K562 (cell line): ENCODE measurements at regions not wholly inside any gene's neighbourhood (a gene's known extent, or its start where the extent isn't known, plus 50 kb on each side); places are given as distances from the start of the nearest gene placed in this dataset.

Source experiments
- ATAC-seq: fragments of 200-7000 bp; cut with Tn5 transposase; 3 replicates; pipeline ENCODE4 v1.9.1; 2020; ENCODE audit warnings: moderate library complexity
- BruUV-seq: library from RNA; stranded (reverse); fragments of 400-500 nt; replicated peaks from 2 replicates; lab custom pipeline; 2021; lab: Mats Ljungman, UMichigan
- CTCF ChIA-PET: fragments of 300-600 bp; formaldehyde crosslinking; extraction: SDS; loops from one replicate; lab custom pipeline; 2021; ENCODE audit warnings: low intra/inter-chr PET ratio; lab: Yijun Ruan, JAX
- POLR2A ChIA-PET: fragments of 300-600, 350-650 bp; sonication (Branson Sonifier 250); formaldehyde crosslinking; extraction: SDS; loops from one replicate; lab custom pipeline; 2021; ENCODE audit warnings: antibody characterized with exemption, inconsistent platforms; lab: Yijun Ruan, JAX
- DNase-seq, 4 experiments: peaks; one replicate each; pipeline versions ENCODE4 v3.0.0 to v3.0.0-alpha.2; 2011 to 2018; ENCODE audit warnings: low spot score in 3 of 4, mixed read lengths in 3 of 4; ENCODE audit errors: extremely low read depth in 1 of 4
- FAIRE-seq: peaks from 2 replicates; lab custom pipeline; 2011; peaks lifted over from hg19 to GRCh38; lab: Jason Lieb, UNC
- H2AFZ ChIP-seq: 2 replicates; pipeline ENCODE4 v1.6.0; 2011; ENCODE audit warnings: low read depth, low read length, control low read depth, inconsistent platforms
- H3K27ac ChIP-seq: fragments of 200-600 bp; 3 replicates; pipeline ENCODE4 v1.8.0; 2011; ENCODE audit warnings: low read depth, mild to moderate bottlenecking, control low read depth, inconsistent platforms, low read length, moderate library complexity, mixed read lengths; ENCODE audit errors: extremely low read depth
- H3K27me3 ChIP-seq, 2 experiments: fragments of 300-600 bp in 1 of 2; 2 replicates in 1 of 2; 3 replicates in 1 of 2; pipeline versions ENCODE4 v1.6.0 to v1.8.0; 2011; ENCODE audit warnings: inconsistent platforms in 2 of 2, low read length in 2 of 2, mild to moderate bottlenecking in 1 of 2, mixed read lengths in 1 of 2, moderate library complexity in 1 of 2; ENCODE audit not compliant: control insufficient read depth in 2 of 2, insufficient read depth in 2 of 2
- H3K36me3 ChIP-seq: fragments of 300-600 bp; 3 replicates; pipeline ENCODE4 v1.8.0; 2011; ENCODE audit warnings: mild to moderate bottlenecking, low read length, inconsistent platforms; ENCODE audit not compliant: control insufficient read depth, insufficient read depth
- H3K4me1 ChIP-seq, 2 experiments: fragments of 200-600 bp in 1 of 2; replicated peaks in 1 of 2; 2 replicates in 1 of 2; 3 replicates in 1 of 2; pipeline versions ENCODE4 v1.5.1 to v1.8.0; 2011; ENCODE audit warnings: inconsistent platforms in 2 of 2, low read length in 2 of 2, mild to moderate bottlenecking in 1 of 2, mixed read lengths in 1 of 2, moderate library complexity in 1 of 2; ENCODE audit not compliant: control insufficient read depth in 2 of 2, insufficient read depth in 2 of 2
- H3K4me2 ChIP-seq: 2 replicates; pipeline ENCODE4 v1.6.1; 2011; ENCODE audit warnings: low read length, control low read depth, inconsistent platforms, mixed read lengths; ENCODE audit not compliant: insufficient read depth
- H3K4me3 ChIP-seq: fragments of 200-600 bp; sonication (generic), shearing (Covaris generic); 2 replicates; pipeline ENCODE4 v1.5.1; 2016; ENCODE audit warnings: control low read depth, inconsistent platforms
- H3K79me2 ChIP-seq: fragments of 200-600 bp; 3 replicates; pipeline ENCODE4 v1.8.0; 2011; ENCODE audit warnings: low read length, inconsistent platforms; ENCODE audit not compliant: control insufficient read depth, insufficient read depth
- H3K9ac ChIP-seq, 2 experiments: 2 replicates each; pipeline versions ENCODE4 v1.6.0 to v1.6.1; 2011; ENCODE audit warnings: low read depth in 2 of 2, low read length in 2 of 2, control low read depth in 1 of 2, inconsistent platforms in 1 of 2, mild to moderate bottlenecking in 1 of 2, mixed read lengths in 1 of 2; ENCODE audit not compliant: insufficient read depth in 1 of 2
- H3K9me1 ChIP-seq: one replicate; pipeline ENCODE4 v1.6.0; 2011; ENCODE audit warnings: inconsistent platforms, mild to moderate bottlenecking, low read length, moderate library complexity; ENCODE audit not compliant: control insufficient read depth, insufficient read depth
- H3K9me3 ChIP-seq: replicated peaks from 2 replicates; pipeline ENCODE4 v1.5.1; 2011; ENCODE audit warnings: low read depth, low read length, inconsistent platforms; ENCODE audit not compliant: control insufficient read depth, insufficient read depth
- H4K20me1 ChIP-seq: replicated peaks from 2 replicates; pipeline ENCODE4 v1.6.1; 2011; ENCODE audit warnings: low read length, inconsistent platforms, mixed read lengths; ENCODE audit not compliant: control insufficient read depth, insufficient read depth
- CSDE1 ChIP-seq, 2 experiments: fragments of 450-650 bp; IDR thresholded peaks; 2 replicates each; pipeline ENCODE4 v1.6.1; 2016; ENCODE audit warnings: mild to moderate bottlenecking in 1 of 2
- ELF1 ChIP-seq: fragments of 200-800 bp; sonication (Bioruptor generic); IDR thresholded peaks from 2 replicates; pipeline ENCODE4 v1.6.1; 2016; ENCODE audit warnings: missing genetic modification characterization, missing compliant biosample characterization
- IFI16 ChIP-seq: fragments of 250-450 bp; sonication (Bioruptor Pico); IDR thresholded peaks from 2 replicates; pipeline ENCODE4 v2.1.2; 2022; ENCODE audit warnings: mild to moderate bottlenecking, inconsistent platforms
- MYNN ChIP-seq, 2 experiments: sonication (generic); formaldehyde crosslinking in 1 of 2; IDR thresholded peaks; 2 replicates each; pipeline versions ENCODE4 v1.5.0 to v1.6.1; 2016 to 2020; ENCODE audit warnings: antibody characterized with exemption in 1 of 2, missing genetic modification reagents in 1 of 2
- POLR2AphosphoS5 ChIP-seq: IDR thresholded peaks from 2 replicates; pipeline ENCODE4 v1.6.1; 2011; ENCODE audit warnings: mild to moderate bottlenecking, low read depth, low read length, moderate library complexity; ENCODE audit not compliant: control insufficient read depth, insufficient read depth
- RAD51 ChIP-seq: fragments of 450-650 bp; IDR thresholded peaks from 2 replicates; pipeline ENCODE4 v1.7.1; 2016; ENCODE audit warnings: low read depth, mild to moderate bottlenecking, borderline replicate concordance
- SMAD2 ChIP-seq: fragments of 150-350 bp; IDR thresholded peaks from 2 replicates; pipeline ENCODE4 v1.6.1; 2014; ENCODE audit warnings: low read depth, mild to moderate bottlenecking, low read length
- TCF3 ChIP-seq: sonication (generic); formaldehyde crosslinking; IDR thresholded peaks from 2 replicates; pipeline ENCODE4 v1.4.0; 2020; ENCODE audit warnings: mild to moderate bottlenecking, missing genetic modification reagents
- ZNF24 ChIP-seq: fragments of 450-650 bp; IDR thresholded peaks from 2 replicates; pipeline ENCODE4 v1.6.1; 2016
- ZNF274 ChIP-seq: IDR thresholded peaks from 2 replicates; pipeline ENCODE4 v1.6.1; 2011; ENCODE audit warnings: low read depth, mild to moderate bottlenecking, low read length, moderate library complexity, borderline replicate concordance
- ZNF431 ChIP-seq: sonication (generic); formaldehyde crosslinking; IDR thresholded peaks from 2 replicates; pipeline ENCODE4 v1.8.0; 2022; ENCODE audit warnings: mild to moderate bottlenecking, missing genetic modification reagents
- ZNF76 ChIP-seq: fragments of 250-450 bp; sonication (Bioruptor Pico); IDR thresholded peaks from 2 replicates; pipeline ENCODE4 v1.4.0; 2020; ENCODE audit warnings: mild to moderate bottlenecking, moderate library complexity, borderline replicate concordance
- ZNF79 ChIP-seq: fragments of 250-450 bp; sonication (Bioruptor Pico); IDR thresholded peaks from 2 replicates; pipeline ENCODE4 v1.4.0; 2020; ENCODE audit warnings: low read depth, mild to moderate bottlenecking, moderate library complexity
- ZSCAN29 ChIP-seq: fragments of 450-650 bp; IDR thresholded peaks from 2 replicates; pipeline ENCODE4 v1.6.1; 2017
- WGBS: fragments of 100-300 bp; shearing (Covaris generic); methylation state at CpG from one replicate; pipeline ENCODE4 v1.1.6; 2016; ENCODE audit warnings: low coverage, mixed read lengths; ENCODE audit not compliant: insufficient coverage; ENCODE audit errors: missing lambda C conversion rate; 5-methylcytosine and 5-hydroxymethylcytosine counted together
- in situ Hi-C: fragments of 300-500 bp; cut with MboI; formaldehyde crosslinking; loops from 4 replicates; pipeline ENCODE4 v1.15.0; 2018; ENCODE audit warnings: inconsistent platforms, mixed read lengths
- intact Hi-C: fragments of 100-400 bp; cut with micrococcal nuclease; formaldehyde crosslinking; loops from 2 replicates; pipeline ENCODE4 v1.14.2; 2022
- TF ChIP-seq, protein P1 (sequence below): fragments of 250-450 bp; sonication (Bioruptor Pico); IDR thresholded peaks from 2 replicates; pipeline ENCODE4 v1.4.0; 2020; ENCODE audit warnings: borderline replicate concordance

DNA sequence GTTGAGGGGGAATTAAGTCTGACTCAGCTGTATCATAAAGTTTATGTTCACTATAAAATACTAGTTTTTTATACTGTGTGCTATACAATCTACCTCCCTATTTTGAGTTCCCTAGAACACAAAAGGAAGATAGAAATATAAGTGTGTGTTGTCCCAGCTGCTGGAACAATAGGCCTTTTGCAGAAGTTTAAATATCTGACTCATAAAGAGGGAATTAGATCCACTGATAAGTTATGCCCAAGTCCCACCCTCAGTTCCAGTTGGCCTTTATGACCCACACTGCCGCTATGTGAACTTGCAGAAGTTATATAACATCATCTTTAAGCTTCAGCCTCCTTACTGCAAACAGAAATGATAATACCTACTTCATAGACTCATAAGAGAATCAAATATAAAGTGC is 88.5 kb upstream of the DAB2 start:
- no peak for DNase-seq
- no peak overlapping the region for H3K4me3 ChIP-seq
- H3K9me3 ChIP-seq = no peaks in the 10 kb centered on the region
- no peaks in the 10 kb centered on the region for H3K9me1 ChIP-seq
- H3K79me2 ChIP-seq = no peaks in the 10 kb centered on the region
- H3K36me3 ChIP-seq = no peaks in the 10 kb centered on the region
- CTCF ChIA-PET = no interaction called here
- no peak overlapping the region for H3K9ac ChIP-seq
- BruUV-seq = no TSS peak
- H3K27me3 ChIP-seq = 0 out of 5 replicates have a peak, but pooled peaks cover 0 to 2% of the 10 kb centered on the region in 2 experiments
- no peaks in the 10 kb centered on the region for H4K20me1 ChIP-seq
- in situ Hi-C loops = no loop called here
- no peak overlapping the region for H2AFZ ChIP-seq
- 0% methylated on average over 1 of the region's 1 CpG for WGBS
- ATAC-seq = no peak
- intact Hi-C loops = no loop called here
- no peak for FAIRE-seq
- H3K4me2 ChIP-seq = no peak overlapping the region
- POLR2A ChIA-PET = interaction anchor here (0.8 to 1.1 kb wide), 3 partner anchors 9 to 139 kb away, joined by 3 to 4 read pairs (median 3); no protein-coding TSS in a partner anchor
- no peaks in the 10 kb centered on the region for H3K4me1 ChIP-seq
- no peak for TF ChIP-seq IFI16
- no peak for TF ChIP-seq CSDE1 (IDR thresholded peaks at IDR 0.05)
- TF ChIP-seq RAD51 = no peak
- no peak for TF ChIP-seq ZNF79 (CRISPR knock-in tag)
- TF ChIP-seq ELF1 (tag) = no peak
- TF ChIP-seq ZSCAN29 = no peak
- no peak for TF ChIP-seq ZNF274
- TF ChIP-seq ZNF431 (CRISPR knock-in tag) = no peak
- TF ChIP-seq, protein P1, sequence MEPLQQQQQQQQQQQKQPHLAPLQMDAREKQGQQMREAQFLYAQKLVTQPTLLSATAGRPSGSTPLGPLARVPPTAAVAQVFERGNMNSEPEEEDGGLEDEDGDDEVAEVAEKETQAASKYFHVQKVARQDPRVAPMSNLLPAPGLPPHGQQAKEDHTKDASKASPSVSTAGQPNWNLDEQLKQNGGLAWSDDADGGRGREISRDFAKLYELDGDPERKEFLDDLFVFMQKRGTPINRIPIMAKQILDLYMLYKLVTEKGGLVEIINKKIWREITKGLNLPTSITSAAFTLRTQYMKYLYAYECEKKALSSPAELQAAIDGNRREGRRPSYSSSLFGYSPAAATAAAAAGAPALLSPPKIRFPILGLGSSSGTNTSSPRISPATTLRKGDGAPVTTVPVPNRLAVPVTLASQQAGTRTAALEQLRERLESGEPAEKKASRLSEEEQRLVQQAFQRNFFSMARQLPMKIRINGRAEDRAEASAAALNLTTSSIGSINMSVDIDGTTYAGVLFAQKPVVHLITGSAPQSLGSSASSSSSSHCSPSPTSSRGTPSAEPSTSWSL = no peak
- TF ChIP-seq ZNF76 (CRISPR knock-in tag) = no peak
- no peak for TF ChIP-seq MYNN (IDR thresholded peaks at IDR 0.05)
- no peak for TF ChIP-seq MYNN (CRISPR knock-in tag; IDR thresholded peaks at IDR 0.05)
- TF ChIP-seq POLR2AphosphoS5 = no peak
- no peak for TF ChIP-seq SMAD2
- no peak for TF ChIP-seq ZNF24
- TF ChIP-seq TCF3 (CRISPR knock-in tag) = no peak
- TF ChIP-seq, all 486 proteins: peak for 0
- H3K27ac ChIP-seq = no peak overlapping the region
